ENCODE measurements at regions not wholly inside any gene's neighbourhood (a gene's known extent, or its start where the extent isn't known, plus 50 kb on each side); places are given as distances from the start of the nearest gene placed in this dataset.

DNA sequence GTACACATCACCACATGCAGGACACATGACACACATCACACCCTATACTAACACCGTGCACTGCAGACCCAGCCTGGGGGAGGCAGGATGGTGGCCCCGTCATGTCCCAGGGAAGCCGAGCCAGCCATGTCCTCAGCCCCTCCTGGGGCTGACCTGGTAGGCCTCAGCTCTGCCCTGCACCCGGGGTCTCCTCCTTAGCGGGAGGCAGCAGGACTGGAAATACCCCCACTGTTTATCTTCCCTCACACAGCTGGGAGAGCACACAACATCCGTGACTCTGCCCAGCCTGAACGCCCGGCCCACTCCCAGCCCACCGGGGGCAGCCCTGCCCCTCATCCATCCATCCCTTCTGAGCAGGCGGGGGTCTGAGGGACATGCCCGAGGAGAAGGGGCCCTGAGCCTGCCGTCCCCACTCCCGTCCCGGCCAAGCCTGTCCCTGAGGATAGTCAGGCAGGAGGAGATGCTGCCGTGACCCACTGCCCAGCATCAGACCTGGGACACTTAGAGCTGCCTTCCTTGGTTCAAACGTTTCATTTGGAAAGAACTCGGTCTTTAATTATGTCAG is 945.0 kb downstream of the BRD1 start:
- TF ChIP-seq POLR2A (IDR thresholded peaks at IDR 0.05; ENCODE audit: low read depth, low read length) (no peak), TAF1 (IDR thresholded peaks at IDR 0.05; ENCODE audit: low read depth, low read length) (no peak), POLR2AphosphoS5 (IDR thresholded peaks at IDR 0.05; ENCODE audit: low read depth, low read length) (no peak), PAX5 (IDR thresholded peaks at IDR 0.05; ENCODE audit: insufficient read depth, low read length, severe bottlenecking) (no peak), SPI1 (IDR thresholded peaks at IDR 0.05; ENCODE audit: low read depth, low read length) (no peak), POU2F2 (IDR thresholded peaks at IDR 0.05; ENCODE audit: low read depth, low read length) (no peak)

Data from GM12891 (cell line).